Amygdala (tissue), 56 donors: ENCODE measurements at regions not wholly inside any gene's neighbourhood (a gene's known extent, or its start where the extent isn't known, plus 50 kb on each side); places are given as distances from the start of the nearest gene placed in this dataset.
"Not testable (repeated sequence)": the region's sequence is repeated elsewhere in the genome, so short reads cannot be mapped to it uniquely, and the experiment has no call there.

Experiments
- DNase-seq, 56 donors: peaks; one replicate each; lab custom pipeline; 2025; lab: John Stamatoyannopoulos, UW

GRCh38 chr13:57899096-57899495, 267.6 kb downstream of the PCDH17 start:
- DNase-seq, result no peak

GRCh38 chr13:57909833-57910232, 278.3 kb downstream of the PCDH17 start:
- DNase-seq, result not testable (repeated sequence)

- DNase-seq, result peak in 5 of 56 donors; percentile 0 to 10 (median 2)
Observed at GRCh38 chr13:57918086-57918485, 286.5 kb downstream of the PCDH17 start.

GRCh38 chr13:57918913-57919312, 287.4 kb downstream of the PCDH17 start:
- DNase-seq, result no peak

GRCh38 chr13:57925250-57925649, 293.7 kb downstream of the PCDH17 start:
- no peak for DNase-seq

- no peak for DNase-seq
Observed at GRCh38 chr13:57925751-57926150, 294.2 kb downstream of the PCDH17 start.

GRCh38 chr13:57932061-57932460, 300.5 kb downstream of the PCDH17 start:
- DNase-seq, result no peak

GRCh38 chr13:57933606-57934005, 302.1 kb downstream of the PCDH17 start:
- DNase-seq, result no peak

- no peak for DNase-seq
Observed at GRCh38 chr13:57935965-57936364, 304.4 kb downstream of the PCDH17 start.

- no peak for DNase-seq
Observed at GRCh38 chr13:57946361-57946760, 314.8 kb downstream of the PCDH17 start.

GRCh38 chr13:57948884-57949283, 317.3 kb downstream of the PCDH17 start:
- no peak for DNase-seq

- no peak for DNase-seq
Observed at GRCh38 chr13:57969951-57970350, 338.4 kb downstream of the PCDH17 start.

GRCh38 chr13:57970404-57970803, 338.9 kb downstream of the PCDH17 start:
- DNase-seq, result no peak

GRCh38 chr13:57982782-57983181, 351.2 kb downstream of the PCDH17 start:
- DNase-seq, result no peak

GRCh38 chr13:57988276-57988675, 356.7 kb downstream of the PCDH17 start:
- DNase-seq, result no peak

- no peak for DNase-seq
Observed at GRCh38 chr13:57991041-57991440, 359.5 kb downstream of the PCDH17 start.

GRCh38 chr13:57992416-57992815, 360.9 kb downstream of the PCDH17 start:
- no peak for DNase-seq

GRCh38 chr13:57996717-57997116, 365.2 kb downstream of the PCDH17 start:
- no peak for DNase-seq

GRCh38 chr13:58004751-58005150, 373.2 kb downstream of the PCDH17 start:
- peak in 3 of 56 donors; percentile 0 to 3 (median 0) for DNase-seq

GRCh38 chr13:58018020-58018419, 386.5 kb downstream of the PCDH17 start:
- DNase-seq, result no peak

GRCh38 chr13:58018865-58019264, 387.3 kb downstream of the PCDH17 start:
- no peak for DNase-seq

GRCh38 chr13:58024103-58024502, 392.6 kb downstream of the PCDH17 start:
- no peak for DNase-seq

- DNase-seq, result no peak
Observed at GRCh38 chr13:58025821-58026220, 394.3 kb downstream of the PCDH17 start.
